ENCODE measurements at regions not wholly inside any gene's neighbourhood (a gene's known extent, or its start where the extent isn't known, plus 50 kb on each side); places are given as distances from the start of the nearest gene placed in this dataset.

DNA sequence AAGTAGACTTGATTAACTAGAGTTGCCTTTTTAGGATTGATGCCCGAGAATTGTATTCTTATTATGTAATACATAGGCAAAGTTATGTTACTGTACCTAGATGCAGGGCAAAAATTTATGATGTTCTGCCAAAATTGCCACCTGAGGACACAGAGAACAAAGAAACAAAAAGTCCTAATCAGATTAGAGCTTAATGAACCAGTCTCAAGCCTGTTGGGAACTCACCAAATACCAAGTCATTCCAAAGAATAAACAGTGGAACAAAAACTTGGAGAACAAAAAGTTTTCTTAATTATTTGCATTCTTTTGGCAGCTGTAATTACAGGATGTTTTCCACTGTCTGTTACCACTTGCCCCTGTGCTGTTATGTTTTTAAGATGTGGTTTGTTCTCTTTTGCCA is 154.7 kb upstream of the SGK1 start:
- no peak for DNase-seq

DNA sequence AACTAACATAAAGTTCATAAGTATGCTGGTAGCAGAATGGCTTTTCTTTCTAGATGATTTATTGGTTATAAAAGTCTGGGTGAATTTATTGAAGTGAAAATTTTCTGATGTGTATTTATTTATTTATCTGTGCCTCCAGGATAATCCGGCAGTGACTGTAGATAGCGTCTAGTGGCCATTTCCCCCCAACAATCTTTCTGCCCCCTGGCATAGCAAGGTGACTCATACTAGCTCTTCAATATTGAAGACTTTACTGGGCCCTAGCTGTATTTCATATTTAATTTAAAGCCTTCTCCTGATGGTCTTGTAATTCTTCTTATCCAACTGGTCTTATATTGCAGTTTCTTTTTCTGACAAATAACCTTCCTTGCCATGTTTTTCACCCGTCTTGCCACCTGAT is 154.1 kb upstream of the SGK1 start:
- DNase-seq = no peak

DNA sequence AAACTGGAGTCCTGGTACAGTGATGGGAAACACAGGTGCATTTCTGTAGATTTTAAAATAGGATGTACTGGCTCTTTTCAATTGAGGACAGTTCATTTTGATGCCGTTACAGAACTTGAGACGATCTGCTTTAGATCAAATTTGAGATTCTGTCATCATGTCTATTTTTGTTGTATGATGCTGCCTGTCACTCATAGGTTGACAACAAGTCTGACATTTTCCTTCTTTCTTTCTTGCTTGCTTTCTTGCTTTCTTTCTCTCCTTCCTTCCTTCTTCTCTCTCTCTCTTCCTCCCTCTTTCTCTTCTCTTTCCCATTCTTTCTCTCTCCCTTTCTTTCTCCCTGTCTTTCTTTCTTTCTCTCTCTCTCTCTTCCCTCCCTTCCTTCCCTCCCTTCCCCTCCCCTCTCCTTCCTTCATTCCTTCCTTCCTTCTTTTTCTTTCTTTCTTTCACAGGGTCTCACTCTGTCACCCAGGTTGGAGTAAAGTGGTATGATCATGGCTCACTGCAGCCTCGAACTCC is 152.6 kb upstream of the SGK1 start:
- no peak for DNase-seq

DNA sequence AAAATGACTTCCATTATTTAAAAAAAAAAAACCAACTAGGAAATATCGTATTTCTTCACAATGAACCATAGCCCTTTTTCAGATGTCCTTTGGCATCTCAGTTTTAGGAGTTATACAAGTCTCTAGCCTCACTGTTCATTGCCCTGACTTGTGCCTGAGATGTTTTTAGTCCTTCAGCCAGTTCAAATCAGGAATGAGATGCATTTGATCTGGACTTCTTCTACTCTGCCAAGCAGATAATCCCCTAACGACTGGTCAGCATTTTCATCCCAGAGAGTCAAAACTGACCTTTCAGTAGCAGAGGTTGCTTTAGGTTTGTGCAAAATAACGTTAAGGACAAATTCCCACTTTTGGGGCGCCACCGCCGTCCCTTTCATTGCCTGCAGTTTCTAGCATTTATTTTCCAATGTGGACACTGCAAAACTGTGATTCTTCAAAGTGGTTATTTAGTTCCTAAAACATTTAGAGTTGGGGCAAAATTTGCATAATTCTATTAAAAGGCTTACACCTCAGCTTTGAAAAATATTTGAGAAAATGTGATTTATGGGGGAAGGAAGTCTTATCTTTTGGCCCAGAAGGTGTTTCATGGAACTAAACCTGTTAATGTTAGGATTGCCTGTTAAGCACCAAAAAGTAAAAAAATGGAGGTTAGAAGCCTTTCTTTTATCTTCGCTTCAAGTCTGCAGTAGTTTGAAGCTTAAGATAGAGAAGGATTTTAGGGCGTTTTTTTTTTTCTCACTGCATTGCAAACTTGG is 152.0 kb upstream of the SGK1 start:
- no peak for DNase-seq

DNA sequence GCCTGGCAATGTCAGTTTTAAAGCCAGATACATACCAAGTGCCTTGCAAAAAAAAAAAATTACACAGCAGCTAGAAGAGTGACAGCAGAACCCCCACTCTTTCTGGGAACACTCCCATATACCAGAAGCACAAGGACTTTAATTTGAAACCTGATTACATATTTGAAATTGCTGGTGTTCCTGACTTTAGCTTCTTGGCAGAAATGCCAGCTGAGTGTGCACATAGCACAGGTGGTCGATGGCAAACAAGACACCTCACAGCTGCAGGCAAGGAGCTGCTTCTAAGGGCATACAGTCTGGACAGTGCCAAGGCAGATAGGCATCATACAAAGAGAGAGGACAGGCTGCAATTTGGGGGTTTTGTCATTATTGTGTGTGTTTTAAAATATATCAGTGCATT is 150.7 kb upstream of the SGK1 start:
- DNase-seq = no peak

DNA sequence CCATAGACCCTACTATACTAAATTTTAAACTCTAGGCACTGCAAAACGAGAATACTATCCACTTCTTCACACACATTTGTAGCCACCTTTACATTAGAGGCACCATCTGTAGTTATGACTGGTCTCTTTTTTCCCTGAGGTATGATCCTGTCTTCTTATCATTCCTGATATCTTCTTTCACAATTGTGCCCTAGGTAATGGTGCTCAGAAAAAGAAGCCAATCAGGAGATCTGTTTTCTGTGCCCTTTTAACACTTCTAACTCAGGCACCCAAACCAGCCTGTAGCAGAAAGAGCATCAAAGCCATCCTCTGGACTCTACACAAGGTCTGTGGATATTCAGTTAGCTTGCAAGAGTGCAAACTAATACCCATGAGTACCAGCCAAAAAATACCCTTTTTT is 149.7 kb upstream of the SGK1 start:
- DNase-seq = no peak

DNA sequence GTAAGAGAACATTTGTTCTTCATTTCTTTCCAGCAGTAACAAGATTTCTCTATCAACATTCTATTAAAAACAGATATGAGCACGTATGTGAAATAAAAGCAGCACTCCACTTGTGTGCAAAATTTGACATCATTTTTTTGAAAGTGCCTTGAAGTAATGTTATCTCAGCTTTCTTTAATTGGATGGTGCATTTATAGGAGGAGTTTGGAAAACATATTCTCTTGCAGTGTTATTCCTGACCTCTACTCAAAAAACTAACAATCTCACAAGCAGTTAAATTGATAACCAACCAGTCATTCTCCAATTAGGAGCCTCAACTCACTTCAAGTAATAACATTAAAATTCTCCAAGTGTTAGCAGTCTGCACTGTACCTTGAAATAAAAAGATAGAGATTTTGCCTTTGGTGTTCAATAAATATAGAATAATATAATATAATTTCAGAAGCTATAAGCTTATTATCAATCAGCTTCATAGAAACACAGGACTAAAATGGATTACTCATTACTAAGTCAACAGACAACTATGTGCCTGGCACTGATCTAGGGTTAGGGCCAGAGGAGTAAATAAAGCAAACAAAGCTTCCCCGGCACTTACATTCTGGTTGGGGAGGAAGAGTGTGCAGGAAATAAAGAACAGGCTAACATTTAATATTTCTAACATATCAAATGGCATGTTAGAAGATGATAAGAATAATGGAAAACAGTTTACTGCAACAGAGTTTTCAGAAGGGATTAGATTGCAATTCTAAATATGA is 149.0 kb upstream of the SGK1 start:
- no peak for DNase-seq

DNA sequence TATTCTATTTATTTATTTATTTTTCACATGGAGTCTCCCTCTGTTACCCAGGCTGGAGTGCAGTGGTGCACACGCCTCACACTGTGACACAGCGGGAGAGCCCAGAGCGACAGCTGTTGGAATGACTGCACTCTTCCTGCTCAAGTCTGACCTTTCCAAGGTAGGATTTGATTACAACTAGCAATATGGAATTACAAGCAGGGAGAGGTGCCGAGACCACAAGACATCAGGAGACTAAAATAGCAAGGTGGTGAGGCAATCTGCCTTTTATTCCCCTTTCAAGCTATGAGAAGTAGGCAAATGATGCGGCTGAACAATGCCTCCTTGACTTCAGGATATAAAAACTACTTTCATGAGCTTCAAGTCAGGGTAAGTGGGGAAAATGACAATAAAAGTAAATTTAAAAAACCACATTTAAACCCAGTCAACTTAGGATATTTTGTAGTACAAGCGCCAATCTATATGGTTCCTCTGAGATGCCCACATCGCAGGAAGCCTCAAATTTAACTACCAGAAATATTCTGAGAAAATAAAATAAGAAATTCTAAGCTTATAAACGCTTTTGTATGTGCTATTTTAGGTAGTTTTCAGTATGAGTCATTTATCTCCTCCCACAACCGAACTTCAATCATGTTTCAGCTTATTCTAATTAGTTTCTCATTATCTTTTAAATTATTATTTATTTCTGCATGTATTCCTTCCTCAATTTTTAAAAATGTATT is 146.9 kb upstream of the SGK1 start:
- DNase-seq = no peak

DNA sequence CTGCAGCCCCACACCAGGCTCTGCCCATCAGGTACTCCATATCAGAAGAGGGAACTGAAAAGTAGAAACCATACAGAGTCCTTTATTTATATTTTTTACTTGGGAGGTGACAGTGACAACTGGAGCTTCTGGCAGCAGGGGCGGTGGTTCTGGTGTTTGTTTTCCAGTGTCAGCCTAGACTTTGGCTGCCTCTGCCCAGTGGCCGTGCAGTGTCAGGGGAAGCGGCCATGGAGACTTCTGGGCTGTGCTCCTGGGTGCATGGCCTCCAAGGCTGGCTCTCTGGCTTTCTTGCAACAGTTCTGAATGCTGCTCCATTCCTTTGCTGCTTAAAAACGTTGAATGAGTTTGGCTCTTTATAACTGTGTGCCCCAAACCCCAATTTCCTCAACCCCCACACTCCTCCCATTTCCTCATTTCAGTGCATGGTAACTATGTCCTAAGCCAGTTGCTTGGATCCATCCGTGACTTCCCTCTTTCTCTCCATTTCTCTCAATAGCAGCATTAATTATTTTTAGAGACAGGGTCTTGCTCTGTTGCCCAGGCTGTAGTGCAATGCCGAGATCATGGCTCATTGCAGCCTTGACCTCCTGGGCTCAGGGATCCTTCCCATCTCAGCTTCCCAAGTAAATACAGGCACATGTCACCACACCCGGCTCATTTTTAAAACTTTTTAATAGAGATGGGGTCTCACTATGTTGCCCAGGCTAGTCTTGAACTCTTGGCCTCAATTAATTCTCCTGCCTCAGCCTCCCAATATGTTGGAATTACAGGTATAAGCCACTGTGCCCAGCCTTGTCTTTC is 141.1 kb upstream of the SGK1 start:
- no peak for DNase-seq

DNA sequence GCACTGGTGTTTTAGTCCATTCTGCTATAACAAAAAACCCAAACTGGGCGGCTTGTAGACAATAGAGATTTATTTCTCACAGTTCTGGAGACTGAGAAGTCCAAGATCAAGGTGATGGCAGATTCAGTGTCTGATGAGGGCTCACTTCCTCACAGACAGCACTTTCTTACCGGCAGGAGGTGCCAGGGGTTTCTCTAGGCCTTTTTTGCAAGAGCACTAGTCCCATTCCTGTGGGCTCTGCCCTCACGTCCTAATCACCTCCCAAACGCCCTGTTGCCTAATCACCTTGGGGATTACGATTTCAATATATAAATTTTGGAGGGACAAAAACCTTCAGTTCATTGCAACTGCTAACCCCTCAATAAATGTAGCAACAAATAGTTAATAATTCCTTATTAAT is 140.0 kb upstream of the SGK1 start:
- DNase-seq = peak; percentile 20

DNA sequence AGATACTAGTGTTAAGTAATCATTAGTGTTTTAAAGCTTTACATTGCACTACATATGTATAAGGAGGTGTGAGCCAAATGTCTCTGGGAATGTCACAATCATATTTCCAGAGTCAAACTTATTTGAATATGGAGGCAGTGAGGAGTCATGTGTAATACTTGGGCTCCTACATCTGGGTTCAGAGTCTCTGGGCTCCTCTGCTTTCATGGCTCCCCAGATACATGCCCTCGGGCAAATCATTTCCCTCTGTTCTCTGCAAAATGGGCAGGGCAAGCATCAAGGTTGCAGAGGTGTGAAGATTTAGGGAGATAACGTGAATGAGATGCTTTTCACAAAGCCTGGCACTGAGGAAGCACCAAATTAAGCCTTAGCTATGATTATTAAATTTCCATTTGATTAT is 138.3 kb upstream of the SGK1 start:
- DNase-seq = no peak

DNA sequence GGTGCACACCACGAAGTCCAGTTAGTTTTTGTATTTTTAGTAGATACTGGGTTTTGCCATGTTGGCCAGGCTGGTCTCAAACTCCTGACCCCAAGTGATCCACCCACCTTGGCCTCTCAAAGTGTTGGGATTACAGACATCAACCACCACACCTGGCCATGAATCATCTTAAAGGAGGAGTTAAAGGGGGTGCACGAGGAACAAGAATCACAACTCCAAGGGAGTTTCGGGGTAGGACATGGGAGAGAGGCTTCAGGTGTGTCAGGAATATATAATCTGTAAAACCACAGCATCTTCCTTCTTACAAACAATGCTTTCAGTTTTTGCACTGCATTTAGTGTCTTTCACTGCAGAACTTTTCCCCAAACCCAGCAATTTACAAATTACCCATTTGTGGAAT is 137.4 kb upstream of the SGK1 start:
- no peak for DNase-seq

DNA sequence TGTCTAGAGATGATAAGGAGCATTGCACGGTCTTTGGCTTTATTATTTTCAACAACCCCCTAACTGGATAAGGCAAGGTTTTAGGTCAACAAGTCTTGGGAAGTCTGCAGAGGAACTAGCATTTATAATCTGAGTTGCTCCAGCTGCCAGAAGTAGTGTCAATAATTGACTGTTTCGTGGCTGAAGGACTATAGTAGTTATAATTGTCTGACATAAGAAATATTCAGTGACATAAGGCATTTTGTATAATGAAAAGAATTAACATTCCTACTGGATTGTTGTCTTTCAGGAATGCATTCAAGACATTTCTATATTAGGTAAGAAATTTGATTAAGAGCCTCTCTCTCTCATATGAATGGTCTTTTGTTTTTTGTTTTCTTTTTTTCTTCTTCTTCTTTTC is 136.9 kb upstream of the SGK1 start:
- DNase-seq = no peak

DNA sequence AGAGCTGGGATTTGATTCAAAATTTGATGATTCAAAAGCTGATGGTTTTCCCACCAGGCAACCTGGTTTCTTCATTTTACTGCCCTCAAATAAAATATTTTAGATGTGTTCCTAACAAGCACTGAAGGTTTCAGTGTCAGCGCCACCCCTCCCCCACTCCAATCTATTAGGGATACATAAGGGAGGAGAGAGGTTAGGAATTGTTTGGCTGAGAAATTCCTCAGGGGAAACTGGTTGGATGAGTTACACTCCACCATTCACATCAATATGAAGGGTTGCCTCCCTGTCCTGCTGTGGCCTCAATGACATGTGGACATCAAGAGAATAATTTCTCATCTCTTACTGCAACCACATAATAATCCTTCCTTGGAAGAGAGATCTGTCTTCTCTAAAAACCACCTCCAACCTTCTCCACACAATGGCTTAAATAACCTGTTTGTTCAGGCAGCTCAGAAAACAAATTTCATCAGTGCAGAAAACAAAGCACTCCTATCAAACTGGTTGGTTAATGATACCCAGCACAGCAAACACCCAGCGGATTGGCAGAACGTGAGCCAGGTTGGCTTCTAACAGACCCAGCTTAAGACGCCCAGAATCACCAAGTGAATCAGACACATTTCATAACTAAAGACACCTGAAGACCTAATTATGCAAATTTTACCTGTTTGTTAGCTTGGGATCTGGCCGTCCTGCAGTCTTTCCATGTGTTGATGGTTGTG is 136.0 kb upstream of the SGK1 start:
- DNase-seq = no peak

DNA sequence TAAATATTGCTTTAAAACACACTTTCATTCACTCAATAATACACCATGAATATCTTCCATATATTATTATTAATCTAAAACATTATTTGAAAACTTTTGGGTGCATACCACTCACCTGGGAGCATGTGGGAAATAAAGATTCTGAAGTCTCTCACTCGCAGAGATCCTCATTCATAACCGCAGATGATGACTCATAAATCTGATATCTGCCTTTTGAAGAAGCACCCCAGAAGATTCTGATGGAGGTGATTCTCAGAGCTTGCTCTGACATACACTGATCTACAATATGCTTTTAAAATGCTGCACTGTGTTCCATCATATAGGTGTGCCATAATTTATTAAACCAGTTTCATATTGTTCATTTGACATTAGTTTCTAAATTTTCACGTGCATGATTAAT is 135.0 kb upstream of the SGK1 start:
- DNase-seq = no peak

DNA sequence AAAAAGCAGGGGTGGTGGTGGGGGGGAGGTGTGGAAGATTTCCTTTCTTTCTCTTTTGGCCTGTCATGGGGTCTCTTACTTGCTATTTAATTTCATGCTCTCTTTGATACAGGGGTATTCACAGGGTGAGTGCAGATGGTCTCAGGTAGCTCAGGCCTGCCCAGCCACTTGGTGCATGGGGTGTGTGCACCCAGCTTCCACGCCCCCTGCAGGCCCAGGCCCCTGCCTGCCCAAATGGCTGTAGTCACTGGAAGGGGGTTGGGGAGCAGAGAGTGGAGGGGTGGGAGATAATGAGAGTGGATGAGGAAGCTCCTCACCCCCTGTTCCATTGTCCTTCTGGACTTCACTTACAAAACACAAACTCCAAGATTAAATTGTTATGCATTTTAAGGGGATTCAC is 133.6 kb upstream of the SGK1 start:
- no peak for DNase-seq

DNA sequence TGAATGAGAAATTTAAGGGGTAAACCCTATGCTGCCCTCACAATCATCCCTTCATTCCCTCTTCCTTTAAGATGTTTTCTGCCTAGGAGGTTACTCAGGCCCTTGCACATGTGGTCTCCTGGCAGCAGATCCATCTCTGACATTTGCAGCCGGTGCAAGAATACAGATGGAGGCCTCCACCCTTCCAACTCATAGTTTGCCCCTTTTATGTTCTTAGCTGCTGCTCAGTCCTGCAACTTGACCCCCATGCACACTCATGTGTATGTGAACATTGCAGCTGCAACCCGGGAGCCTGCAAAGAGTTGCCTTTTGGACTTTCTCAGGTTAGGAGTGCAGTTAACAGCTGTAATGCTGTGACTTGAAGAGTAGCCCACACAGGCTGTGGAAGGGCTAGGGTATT is 131.9 kb upstream of the SGK1 start:
- DNase-seq = no peak

DNA sequence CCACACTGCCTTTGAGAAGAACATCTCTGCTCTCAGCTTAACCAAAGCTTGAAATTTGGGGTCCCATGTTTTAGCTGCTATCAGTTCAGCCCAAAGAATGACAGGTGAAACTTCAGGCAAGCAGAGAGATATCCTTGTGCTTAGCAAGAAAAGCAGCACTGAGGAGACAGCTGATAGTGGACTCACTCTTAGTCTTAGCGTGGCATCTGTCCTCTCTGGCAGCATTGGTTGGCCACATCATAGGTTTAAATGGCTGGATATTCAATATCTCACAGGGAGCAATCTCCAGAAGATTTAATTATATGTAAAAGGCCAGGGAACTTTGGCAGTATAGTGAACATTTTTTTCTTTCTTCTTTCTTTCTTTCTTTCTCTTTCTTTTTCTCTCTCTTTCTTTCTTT is 131.1 kb upstream of the SGK1 start:
- no peak for DNase-seq

DNA sequence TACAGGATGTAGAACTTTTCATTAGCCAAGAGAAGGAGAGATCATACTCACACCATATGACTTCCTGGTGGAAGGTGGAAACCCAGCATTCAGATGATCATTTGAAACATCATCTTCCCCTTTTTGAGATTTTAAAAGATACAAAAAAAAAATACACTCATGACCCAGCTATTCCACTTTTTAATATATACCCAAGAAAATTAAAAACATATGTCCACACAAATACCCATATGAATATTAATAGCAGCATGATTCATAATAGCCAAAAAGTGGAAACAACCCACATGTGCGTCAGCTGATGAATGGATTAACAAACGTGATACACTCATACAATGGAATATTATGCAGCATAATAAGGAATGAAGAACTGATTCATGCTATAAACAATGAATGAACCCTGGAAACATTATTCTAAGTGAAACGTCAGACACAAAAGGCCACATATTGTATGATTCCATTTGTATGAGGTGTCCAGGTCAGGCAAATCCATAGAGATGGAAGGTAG is 130.0 kb upstream of the SGK1 start:
- no peak for DNase-seq

DNA sequence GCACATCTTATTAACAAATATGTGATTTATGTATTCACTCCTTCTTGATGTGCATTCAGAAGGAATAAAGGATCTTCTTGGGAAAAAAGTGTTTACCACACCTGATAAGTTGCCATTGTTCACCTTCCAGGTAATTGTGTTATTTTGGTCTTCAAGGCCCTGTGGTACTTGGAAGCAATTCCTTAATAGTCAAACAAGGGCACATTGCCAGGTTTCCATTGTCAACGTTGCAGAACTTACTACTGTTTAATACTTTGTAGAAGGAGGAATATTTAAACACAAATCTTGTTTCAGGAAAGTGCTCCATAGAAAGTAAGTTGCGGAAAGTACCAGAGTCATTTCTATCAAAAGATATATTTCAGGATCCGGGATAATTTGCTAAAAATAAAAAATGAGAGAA is 129.5 kb upstream of the SGK1 start:
- no peak for DNase-seq

DNA sequence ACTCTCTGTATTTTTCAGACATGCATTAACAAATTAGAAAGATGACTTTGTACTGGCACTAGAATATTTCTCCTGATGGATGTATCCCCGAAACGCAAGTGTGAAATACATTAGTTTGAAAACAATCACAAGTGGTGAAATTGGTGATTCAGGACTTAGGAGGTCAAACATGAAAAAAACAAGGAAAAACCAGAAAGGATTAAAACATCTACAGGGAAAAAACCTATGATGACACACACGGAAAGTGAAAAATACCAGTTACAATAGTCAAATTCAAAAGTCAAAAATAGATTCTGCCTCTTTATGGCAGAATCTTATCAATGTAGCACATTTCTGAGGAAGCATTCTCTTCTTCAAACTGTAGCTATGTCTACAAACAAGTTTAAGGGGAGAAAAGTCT is 129.0 kb upstream of the SGK1 start:
- DNase-seq = no peak

DNA sequence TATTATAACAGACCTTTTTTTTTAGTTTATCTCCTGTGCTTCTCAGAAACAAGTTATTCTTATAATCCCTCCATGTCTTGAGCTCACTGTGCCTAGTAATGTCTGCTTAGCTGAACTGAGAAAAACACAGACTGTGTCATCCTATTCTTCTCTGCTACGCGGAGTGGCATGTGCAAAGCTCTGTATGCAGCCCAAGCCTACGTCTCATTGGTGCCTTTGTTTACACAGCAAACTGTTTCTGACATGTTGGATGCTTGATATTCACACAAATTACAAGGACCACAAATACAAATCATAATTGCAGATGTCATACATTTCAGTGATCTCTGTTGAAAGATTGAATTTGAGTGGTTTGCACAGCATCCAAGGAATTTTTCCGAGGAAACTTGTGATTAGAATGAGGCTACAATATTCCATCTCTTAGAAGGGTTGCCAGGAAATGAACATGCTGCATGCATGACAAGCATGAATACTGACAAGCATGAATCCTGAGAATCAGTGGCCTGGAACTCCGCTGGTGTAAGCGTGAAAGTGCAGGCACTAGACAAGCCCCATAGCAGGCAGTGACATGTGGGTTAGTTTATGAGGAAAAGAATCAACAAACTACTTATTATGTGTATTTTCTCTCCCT is 128.4 kb upstream of the SGK1 start:
- peak; percentile 18 for DNase-seq

Data from OCI-M1 (cell line).